Thyroid gland (tissue), 4 donors: ENCODE measurements at regions not wholly inside any gene's neighbourhood (a gene's known extent, or its start where the extent isn't known, plus 50 kb on each side); places are given as distances from the start of the nearest gene placed in this dataset.
"Not testable (repeated sequence)": the region's sequence is repeated elsewhere in the genome, so short reads cannot be mapped to it uniquely, and the experiment has no call there.

Source experiments
- DNase-seq, 2 donors: peaks; one replicate each; pipeline ENCODE4 v3.0.0-alpha.2; 2019
- H3K27ac ChIP-seq, 3 donors: fragments of 200-600 bp; sonication (generic); 1 replicate in 2 of 3; 2 replicates in 1 of 3; pipeline ENCODE4 v1.5.1; 2016 to 2019; ENCODE audit warnings: mild to moderate bottlenecking in 1 of 3, moderate library complexity in 1 of 3
- H3K27me3 ChIP-seq: fragments of 200-600 bp; sonication (generic); one replicate; pipeline ENCODE4 v1.5.1; 2019
- H3K36me3 ChIP-seq, 2 donors: fragments of 200-600 bp; sonication (generic); one replicate each; pipeline ENCODE4 v1.5.1; 2016 to 2019
- H3K4me1 ChIP-seq, 2 donors: fragments of 200-600 bp; sonication (generic); one replicate each; pipeline ENCODE4 v1.5.1; 2017 to 2019
- H3K4me3 ChIP-seq, 3 donors: fragments of 200-600 bp; sonication (generic); replicated peaks in 1 of 3; 1 replicate in 2 of 3; 2 replicates in 1 of 3; pipeline ENCODE4 v1.5.1; 2016; ENCODE audit warnings: mild to moderate bottlenecking in 1 of 3
- H3K9me3 ChIP-seq: fragments of 200-600 bp; sonication (generic); one replicate; pipeline ENCODE4 v1.5.1; 2017
- POLR2A ChIP-seq, 2 donors: fragments of 450-650 bp; IDR thresholded peaks; one replicate each; pipeline ENCODE4 v1.6.1; 2017; ENCODE audit warnings: antibody characterized with exemption in 2 of 2, mild to moderate bottlenecking in 2 of 2, moderate library complexity in 1 of 2
- WGBS, 2 donors: methylation state at CpG; one replicate each; pipeline ENCODE4 v1.1.5; 2017; 5-methylcytosine and 5-hydroxymethylcytosine counted together
- intact Hi-C: fragments of 100-400 bp; cut with DNase I; formaldehyde crosslinking; loops from one replicate; pipeline ENCODE4 v1.15.1; 2023
- TF ChIP-seq, protein P1 (sequence below), 6 experiments: fragments of 200-600 bp in 3 of 6; fragments of 450-650 bp in 3 of 6; sonication (generic) in 3 of 6; IDR thresholded peaks; one replicate each; pipeline ENCODE4 v1.5.1; 2016 to 2019; ENCODE audit warnings: antibody characterized with exemption in 6 of 6, mild to moderate bottlenecking in 2 of 6, inconsistent platforms in 1 of 6, moderate library complexity in 1 of 6

DNA sequence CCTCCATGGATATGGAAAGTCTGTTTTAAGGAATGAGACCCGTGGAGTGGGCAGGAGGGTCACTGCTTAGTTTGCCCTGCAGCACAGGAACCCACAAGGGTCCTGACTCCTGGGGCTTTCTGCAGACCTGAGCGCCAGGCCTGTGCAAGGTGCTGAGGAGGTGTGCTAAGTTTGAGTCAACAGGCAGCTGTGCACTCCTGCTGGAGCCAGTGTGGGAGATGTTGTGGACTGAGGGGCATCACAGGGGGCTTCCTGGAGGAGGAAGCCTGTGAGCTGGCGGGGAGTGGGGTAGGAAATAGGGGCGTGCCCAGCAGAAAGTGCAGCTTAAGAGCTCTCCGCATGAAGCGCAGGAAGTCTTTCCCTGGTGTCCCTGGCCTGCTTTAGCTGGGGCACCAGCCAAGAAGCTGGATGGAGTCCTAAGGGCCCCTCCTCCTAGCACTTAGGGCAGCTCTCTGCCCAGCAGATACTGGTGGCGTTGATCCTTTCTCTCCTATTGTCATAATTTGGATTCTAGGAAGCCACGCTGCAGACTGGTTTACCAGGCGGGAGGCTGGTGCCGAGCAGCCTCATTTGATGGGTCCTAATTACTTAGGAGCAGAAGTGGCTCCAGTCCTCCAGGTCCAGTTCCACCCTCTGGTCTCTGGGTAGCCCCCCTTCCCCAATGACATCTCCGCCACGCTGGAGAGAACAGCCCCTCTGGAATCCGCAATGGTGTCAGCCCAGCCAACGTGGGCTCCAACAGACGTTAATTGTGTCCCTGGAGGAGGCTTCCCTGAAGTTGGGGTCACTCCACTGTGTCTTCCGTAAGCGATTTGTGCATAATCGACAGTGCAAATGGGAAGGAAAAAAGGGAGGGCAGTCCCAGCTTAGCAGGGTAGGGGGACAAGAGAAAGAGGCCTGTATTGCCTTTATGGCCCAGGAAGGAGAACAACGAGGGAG, 309.2 kb downstream of the ZNF536 start:
- H3K27me3 ChIP-seq, result no peaks in the 10 kb centered on the region
- TF ChIP-seq, protein P1, sequence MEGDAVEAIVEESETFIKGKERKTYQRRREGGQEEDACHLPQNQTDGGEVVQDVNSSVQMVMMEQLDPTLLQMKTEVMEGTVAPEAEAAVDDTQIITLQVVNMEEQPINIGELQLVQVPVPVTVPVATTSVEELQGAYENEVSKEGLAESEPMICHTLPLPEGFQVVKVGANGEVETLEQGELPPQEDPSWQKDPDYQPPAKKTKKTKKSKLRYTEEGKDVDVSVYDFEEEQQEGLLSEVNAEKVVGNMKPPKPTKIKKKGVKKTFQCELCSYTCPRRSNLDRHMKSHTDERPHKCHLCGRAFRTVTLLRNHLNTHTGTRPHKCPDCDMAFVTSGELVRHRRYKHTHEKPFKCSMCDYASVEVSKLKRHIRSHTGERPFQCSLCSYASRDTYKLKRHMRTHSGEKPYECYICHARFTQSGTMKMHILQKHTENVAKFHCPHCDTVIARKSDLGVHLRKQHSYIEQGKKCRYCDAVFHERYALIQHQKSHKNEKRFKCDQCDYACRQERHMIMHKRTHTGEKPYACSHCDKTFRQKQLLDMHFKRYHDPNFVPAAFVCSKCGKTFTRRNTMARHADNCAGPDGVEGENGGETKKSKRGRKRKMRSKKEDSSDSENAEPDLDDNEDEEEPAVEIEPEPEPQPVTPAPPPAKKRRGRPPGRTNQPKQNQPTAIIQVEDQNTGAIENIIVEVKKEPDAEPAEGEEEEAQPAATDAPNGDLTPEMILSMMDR (IDR thresholded peaks at IDR 0.05), result no peak
- no peak for TF ChIP-seq POLR2A (IDR thresholded peaks at IDR 0.05)
- no peak for DNase-seq
- H3K27ac ChIP-seq, result no peak overlapping the region
- peaks cover 0 to 2% of the 10 kb centered on the region in 2 donors for H3K4me1 ChIP-seq
- no peak overlapping the region for H3K4me3 ChIP-seq
- H3K36me3 ChIP-seq, result no peaks in the 10 kb centered on the region
- WGBS, 2 donors, result 80 to 82% methylated on average over 15 to 18 of the region's 19 CpGs
- no peaks in the 10 kb centered on the region for H3K9me3 ChIP-seq
- intact Hi-C loops, result loop anchor here (5.0 to 10.0 kb wide), 2 partner anchors 863 to 1546 kb away; no protein-coding TSS in a partner anchor

DNA sequence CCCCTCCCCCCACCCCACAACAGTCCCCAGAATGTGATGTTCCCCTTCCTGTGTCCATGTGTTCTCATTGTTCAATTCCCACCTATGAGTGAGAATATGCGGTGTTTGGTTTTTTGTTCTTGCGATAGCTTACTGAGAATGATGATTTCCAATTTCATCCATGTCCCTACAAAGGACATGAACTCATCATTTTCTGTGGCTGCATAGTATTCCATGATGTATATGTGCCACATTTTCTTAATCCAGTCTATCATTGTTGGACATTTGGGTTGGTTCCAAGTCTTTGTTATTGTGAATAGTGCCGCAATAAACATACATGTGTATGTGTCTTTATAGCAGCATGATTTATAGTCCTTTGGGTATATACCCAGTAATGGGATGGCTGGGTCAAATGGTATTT, 308.2 kb downstream of the ZNF536 start:
- H3K27me3 ChIP-seq, H3K9me3 ChIP-seq, DNase-seq, H3K4me3 ChIP-seq, H3K4me1 ChIP-seq, H3K36me3 ChIP-seq, H3K27ac ChIP-seq: not testable (repeated sequence)
- intact Hi-C loops, result loop anchor here (5.0 to 10.0 kb wide), 2 partner anchors 864 to 1547 kb away; no protein-coding TSS in a partner anchor
- 89 to 100% methylated on average over 3 of the region's 3 CpGs for WGBS, 2 donors

DNA sequence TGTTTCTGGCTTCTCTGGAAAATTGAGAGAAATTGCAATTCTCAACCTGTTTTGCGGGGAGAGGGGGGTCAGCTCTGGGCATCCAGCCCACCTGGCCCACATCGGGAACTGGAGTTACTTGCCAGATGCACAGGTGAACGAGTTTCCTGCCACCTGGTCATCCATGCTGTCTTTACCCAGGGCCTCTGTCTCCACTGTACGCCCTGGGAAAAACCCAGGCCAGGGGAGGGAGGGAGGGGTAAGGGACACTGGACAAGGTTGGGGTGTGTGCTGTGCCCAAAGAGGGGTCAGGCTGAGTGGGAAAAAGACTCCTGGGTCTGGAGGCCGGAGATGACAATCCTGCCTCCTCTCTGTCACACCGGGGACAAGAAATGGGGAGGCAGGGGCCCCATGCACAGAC, 307.6 kb downstream of the ZNF536 start:
- intact Hi-C loops, result loop anchor here (5.0 to 10.0 kb wide), 2 partner anchors 865 to 1548 kb away; no protein-coding TSS in a partner anchor
- Histone ChIP-seq H3K9me3 (no peaks in the 10 kb centered on the region), H3K4me1 (no peaks in the 10 kb centered on the region), H3K36me3 (no peaks in the 10 kb centered on the region), H3K4me3 (no peak overlapping the region), H3K27me3 (no peaks in the 10 kb centered on the region), H3K27ac (no peak overlapping the region)
- TF ChIP-seq, protein P1 (IDR thresholded peaks at IDR 0.05), result no peak
- TF ChIP-seq POLR2A (IDR thresholded peaks at IDR 0.05), result no peak
- WGBS, 2 donors, result 66 to 70% methylated on average over 6 of the region's 6 CpGs
- DNase-seq, result no peak

DNA sequence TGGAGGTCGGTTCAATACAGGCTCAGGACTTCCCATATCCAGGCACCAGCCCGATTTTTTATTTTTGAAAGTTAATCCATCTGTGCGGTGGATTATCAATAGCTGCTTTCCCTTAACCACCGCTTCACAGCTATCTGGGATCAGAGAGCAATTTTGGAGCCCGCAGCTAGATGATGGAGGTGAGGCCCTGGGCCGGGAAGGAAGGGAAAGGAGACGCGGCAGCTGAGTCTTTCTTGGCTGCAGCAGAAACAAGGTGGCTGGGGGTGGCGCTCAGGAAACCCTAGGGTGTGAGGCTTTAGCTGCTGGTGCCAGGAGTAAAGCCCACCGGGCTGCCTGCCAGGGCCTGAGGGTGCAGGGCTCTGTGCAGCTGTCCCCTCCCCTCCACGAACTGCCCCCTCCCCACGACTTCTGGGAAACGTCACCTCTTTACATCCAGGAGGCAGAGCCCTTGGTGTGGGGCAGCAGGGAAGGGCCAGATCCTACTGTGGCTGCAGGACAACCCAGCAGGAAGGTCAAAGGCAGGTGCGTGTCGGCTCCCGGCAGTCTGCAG, 307.0 kb downstream of the ZNF536 start:
- 70 to 73% methylated on average over 15 to 16 of the region's 16 CpGs for WGBS, 2 donors
- intact Hi-C loops, result no loop called here
- no peak for TF ChIP-seq POLR2A (IDR thresholded peaks at IDR 0.05)
- TF ChIP-seq, protein P1 (IDR thresholded peaks at IDR 0.05), result no peak

DNA sequence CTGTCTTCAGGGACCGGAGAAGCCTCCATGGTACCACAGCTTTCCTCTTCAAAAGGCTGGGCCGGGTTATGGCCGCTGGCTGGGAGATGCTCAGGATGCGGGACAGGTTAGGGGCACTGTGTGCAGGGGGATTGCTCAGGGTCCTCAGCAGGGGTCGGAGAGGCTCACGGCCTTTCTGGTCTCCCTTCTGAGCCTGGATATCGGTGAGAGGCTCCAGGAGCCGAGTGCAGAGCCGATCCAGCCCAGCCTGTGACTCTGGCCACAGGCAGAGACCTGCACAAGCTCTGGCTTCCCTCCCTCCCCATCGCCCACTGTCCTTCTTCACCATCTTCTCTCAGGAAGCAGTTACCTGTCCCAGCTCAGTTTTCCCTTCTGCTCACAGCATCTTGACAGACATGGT, 306.0 kb downstream of the ZNF536 start:
- no peaks in the 10 kb centered on the region for H3K36me3 ChIP-seq
- TF ChIP-seq, protein P1 (IDR thresholded peaks at IDR 0.05), result no peak
- no peak for TF ChIP-seq POLR2A (IDR thresholded peaks at IDR 0.05)
- intact Hi-C loops, result no loop called here
- H3K27me3 ChIP-seq, result no peaks in the 10 kb centered on the region
- H3K4me3 ChIP-seq, result no peak overlapping the region
- no peaks in the 10 kb centered on the region for H3K4me1 ChIP-seq
- no peak overlapping the region for H3K27ac ChIP-seq
- 90 to 96% methylated on average over 10 of the region's 10 CpGs for WGBS, 2 donors
- H3K9me3 ChIP-seq, result no peaks in the 10 kb centered on the region
- DNase-seq, result no peak

More for the DNA sequence above, 307.0 kb downstream of the ZNF536 start:
- no peaks in the 10 kb centered on the region for H3K36me3 ChIP-seq
- no peaks in the 10 kb centered on the region for H3K4me1 ChIP-seq
- H3K4me3 ChIP-seq, result no peak overlapping the region
- H3K27ac ChIP-seq, result no peak overlapping the region
- no peak for DNase-seq
- H3K27me3 ChIP-seq, result no peaks in the 10 kb centered on the region
- H3K9me3 ChIP-seq, result no peaks in the 10 kb centered on the region
